ENCODE measurements at regions not wholly inside any gene's neighbourhood (a gene's known extent, or its start where the extent isn't known, plus 50 kb on each side); places are given as distances from the start of the nearest gene placed in this dataset.

DNA sequence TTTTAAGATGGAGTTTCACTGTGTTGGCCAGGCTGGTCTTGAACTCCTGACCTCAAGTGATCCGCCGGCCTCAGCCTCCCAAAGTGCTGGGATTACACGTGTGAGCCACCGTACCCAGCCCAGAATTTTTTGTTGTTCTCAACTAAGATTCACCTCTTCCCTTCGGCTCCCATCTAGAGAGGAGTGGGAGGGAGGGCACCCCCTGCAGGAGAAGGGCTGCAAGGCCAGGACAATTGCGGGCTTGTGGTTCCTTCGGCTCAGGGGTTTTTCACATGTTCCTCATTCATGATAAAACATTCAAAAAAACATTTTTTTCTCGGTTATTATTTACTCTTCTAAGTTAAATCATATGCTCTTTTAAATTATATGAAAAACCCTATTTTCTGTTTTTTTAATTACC is 201.1 kb upstream of the LRRC4C start:
- TF ChIP-seq, protein P1, sequence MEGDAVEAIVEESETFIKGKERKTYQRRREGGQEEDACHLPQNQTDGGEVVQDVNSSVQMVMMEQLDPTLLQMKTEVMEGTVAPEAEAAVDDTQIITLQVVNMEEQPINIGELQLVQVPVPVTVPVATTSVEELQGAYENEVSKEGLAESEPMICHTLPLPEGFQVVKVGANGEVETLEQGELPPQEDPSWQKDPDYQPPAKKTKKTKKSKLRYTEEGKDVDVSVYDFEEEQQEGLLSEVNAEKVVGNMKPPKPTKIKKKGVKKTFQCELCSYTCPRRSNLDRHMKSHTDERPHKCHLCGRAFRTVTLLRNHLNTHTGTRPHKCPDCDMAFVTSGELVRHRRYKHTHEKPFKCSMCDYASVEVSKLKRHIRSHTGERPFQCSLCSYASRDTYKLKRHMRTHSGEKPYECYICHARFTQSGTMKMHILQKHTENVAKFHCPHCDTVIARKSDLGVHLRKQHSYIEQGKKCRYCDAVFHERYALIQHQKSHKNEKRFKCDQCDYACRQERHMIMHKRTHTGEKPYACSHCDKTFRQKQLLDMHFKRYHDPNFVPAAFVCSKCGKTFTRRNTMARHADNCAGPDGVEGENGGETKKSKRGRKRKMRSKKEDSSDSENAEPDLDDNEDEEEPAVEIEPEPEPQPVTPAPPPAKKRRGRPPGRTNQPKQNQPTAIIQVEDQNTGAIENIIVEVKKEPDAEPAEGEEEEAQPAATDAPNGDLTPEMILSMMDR (IDR thresholded peaks at IDR 0.05), result no peak
- no peak for TF ChIP-seq POLR2A (IDR thresholded peaks at IDR 0.05)

Data from uterus (tissue), 2 donors.